H1 (cell line): ENCODE measurements at regions not wholly inside any gene's neighbourhood (a gene's known extent, or its start where the extent isn't known, plus 50 kb on each side); places are given as distances from the start of the nearest gene placed in this dataset.

Experiments
- CEBPB ChIP-seq: IDR thresholded peaks from 2 replicates; pipeline ENCODE4 v1.6.1; 2012; ENCODE audit warnings: low read depth, low read length
- CHD1 ChIP-seq: IDR thresholded peaks from 2 replicates; pipeline ENCODE4 v1.6.1; 2012; ENCODE audit warnings: low read depth, low read length, improper control_type of control experiment
- EP300 ChIP-seq, 2 experiments: IDR thresholded peaks; 1 replicate in 1 of 2; 2 replicates in 1 of 2; pipeline ENCODE4 v1.6.1; 2011 to 2012; ENCODE audit warnings: low read depth in 2 of 2, low read length in 2 of 2, mild to moderate bottlenecking in 2 of 2, borderline replicate concordance in 1 of 2, inconsistent platforms in 1 of 2, moderate library complexity in 1 of 2
- POLR2A ChIP-seq, 2 experiments: IDR thresholded peaks; 1 replicate in 1 of 2; 2 replicates in 1 of 2; pipeline ENCODE4 v1.6.1; 2011; ENCODE audit warnings: low read depth in 2 of 2, low read length in 2 of 2, mild to moderate bottlenecking in 2 of 2; ENCODE audit errors: control extremely low read depth in 1 of 2
- SIN3A ChIP-seq, 2 experiments: IDR thresholded peaks in 1 of 2; conservative IDR thresholded peaks in 1 of 2; 2 replicates each; pipeline ENCODE4 v1.6.1; 2011 to 2012; ENCODE audit warnings: low read length in 2 of 2, improper control_type of control experiment in 1 of 2, low read depth in 1 of 2, mild to moderate bottlenecking in 1 of 2
- TAF1 ChIP-seq: IDR thresholded peaks from 2 replicates; pipeline ENCODE4 v1.6.1; 2011; ENCODE audit warnings: mild to moderate bottlenecking, low read depth, low read length
- ZNF274 ChIP-seq: IDR thresholded peaks from 2 replicates; pipeline ENCODE4 v1.7.0; 2012; ENCODE audit warnings: low read length, borderline replicate concordance; ENCODE audit errors: extremely low read depth
- TF ChIP-seq, protein P1 (sequence below), 3 experiments: IDR thresholded peaks; 1 replicate in 2 of 3; 2 replicates in 1 of 3; pipeline versions ENCODE4 v1.5.1 to v1.6.1; 2011; ENCODE audit warnings: low read length in 3 of 3, mild to moderate bottlenecking in 3 of 3, inconsistent platforms in 2 of 3, low read depth in 1 of 3, moderate library complexity in 1 of 3; ENCODE audit not compliant: insufficient read depth in 1 of 3; ENCODE audit errors: control extremely low read depth in 1 of 3

DNA sequence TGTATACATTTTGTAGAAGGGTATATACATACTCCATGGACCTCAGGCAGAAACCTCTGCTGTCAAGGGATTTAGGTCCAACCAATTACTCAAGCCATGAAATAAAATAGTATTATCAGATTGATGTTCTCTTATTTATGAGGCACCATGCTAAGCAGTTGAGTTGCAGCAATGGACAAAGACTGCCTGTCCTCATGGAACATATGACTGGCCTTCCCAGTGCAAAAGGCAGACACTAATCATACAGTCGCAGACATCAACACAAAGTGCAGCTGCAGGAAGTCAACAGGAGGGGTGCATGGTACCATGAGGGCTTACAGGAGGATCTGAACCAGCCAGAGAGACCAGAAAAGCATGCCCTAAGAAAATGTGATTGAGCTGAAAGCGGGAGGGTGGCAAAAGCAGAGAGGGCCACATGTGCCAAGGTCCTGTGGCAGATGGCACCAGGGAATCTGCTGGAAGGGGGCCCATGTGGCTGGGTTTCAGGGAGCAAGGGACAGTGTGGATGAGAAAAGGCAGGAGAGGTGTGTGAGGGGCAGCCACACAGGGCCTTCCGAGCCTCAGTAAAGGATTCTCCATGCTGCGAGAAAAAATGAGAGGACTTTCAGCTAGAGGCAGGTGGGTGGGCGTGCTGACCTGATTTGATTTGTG lies 61.4 kb upstream of the RNF152 start:
- TF ChIP-seq, protein P1, sequence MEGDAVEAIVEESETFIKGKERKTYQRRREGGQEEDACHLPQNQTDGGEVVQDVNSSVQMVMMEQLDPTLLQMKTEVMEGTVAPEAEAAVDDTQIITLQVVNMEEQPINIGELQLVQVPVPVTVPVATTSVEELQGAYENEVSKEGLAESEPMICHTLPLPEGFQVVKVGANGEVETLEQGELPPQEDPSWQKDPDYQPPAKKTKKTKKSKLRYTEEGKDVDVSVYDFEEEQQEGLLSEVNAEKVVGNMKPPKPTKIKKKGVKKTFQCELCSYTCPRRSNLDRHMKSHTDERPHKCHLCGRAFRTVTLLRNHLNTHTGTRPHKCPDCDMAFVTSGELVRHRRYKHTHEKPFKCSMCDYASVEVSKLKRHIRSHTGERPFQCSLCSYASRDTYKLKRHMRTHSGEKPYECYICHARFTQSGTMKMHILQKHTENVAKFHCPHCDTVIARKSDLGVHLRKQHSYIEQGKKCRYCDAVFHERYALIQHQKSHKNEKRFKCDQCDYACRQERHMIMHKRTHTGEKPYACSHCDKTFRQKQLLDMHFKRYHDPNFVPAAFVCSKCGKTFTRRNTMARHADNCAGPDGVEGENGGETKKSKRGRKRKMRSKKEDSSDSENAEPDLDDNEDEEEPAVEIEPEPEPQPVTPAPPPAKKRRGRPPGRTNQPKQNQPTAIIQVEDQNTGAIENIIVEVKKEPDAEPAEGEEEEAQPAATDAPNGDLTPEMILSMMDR (IDR thresholded peaks at IDR 0.05; ENCODE audit: control extremely low read depth in 1 of 3, insufficient read depth in 1 of 3, low read depth in 1 of 3, low read length in 3 of 3) = no peak
- TF ChIP-seq SIN3A (conservative IDR thresholded peaks at IDR 0.05 in 1 of 2, IDR thresholded peaks at IDR 0.05 in 1 of 2; ENCODE audit: low read depth in 1 of 2, low read length in 2 of 2) = no peak
- no peak for TF ChIP-seq CEBPB
- TF ChIP-seq TAF1 = no peak
- no peak for TF ChIP-seq CHD1
- no peak for TF ChIP-seq POLR2A (IDR thresholded peaks at IDR 0.05; ENCODE audit: control extremely low read depth in 1 of 2, low read depth in 2 of 2, low read length in 2 of 2)
- no peak for TF ChIP-seq EP300 (IDR thresholded peaks at IDR 0.05; ENCODE audit: borderline replicate concordance in 1 of 2, low read depth in 2 of 2, low read length in 2 of 2)
- no peak for TF ChIP-seq ZNF274
